Amniotic epithelial cell (primary cell): ENCODE measurements at regions not wholly inside any gene's neighbourhood (a gene's known extent, or its start where the extent isn't known, plus 50 kb on each side); places are given as distances from the start of the nearest gene placed in this dataset.

ENCODE experiments used
- DNase-seq: peaks from one replicate; pipeline ENCODE4 v3.0.0-alpha.2; 2010; ENCODE audit warnings: low read depth

DNA sequence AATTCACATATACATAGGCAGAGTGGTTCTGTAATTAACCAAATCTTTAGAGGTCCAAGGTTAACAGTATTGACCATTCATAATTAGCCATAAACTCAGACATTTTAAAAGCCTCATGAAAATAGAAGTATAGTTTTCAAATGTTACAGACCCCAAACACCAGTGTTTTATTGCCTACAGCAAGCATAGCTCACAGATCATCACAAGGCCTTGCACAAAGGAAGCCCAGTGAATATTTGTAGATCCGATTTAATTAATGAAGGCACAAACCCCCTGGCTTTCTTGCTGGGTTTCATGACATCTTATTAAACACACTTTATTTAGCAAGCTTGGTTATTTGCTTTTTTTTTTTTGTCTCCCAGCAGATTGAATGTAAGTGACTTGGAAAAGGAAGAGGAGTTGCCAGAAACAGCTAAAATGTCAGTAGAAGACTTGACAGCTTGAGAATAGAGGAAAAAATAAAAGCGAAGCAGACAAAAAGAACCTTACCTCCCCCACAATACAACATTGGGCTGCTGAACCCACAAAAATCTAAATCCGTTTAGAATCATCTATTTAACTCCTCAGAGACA is 283.9 kb upstream of the TNC start:
- DNase-seq, result no peak

DNA sequence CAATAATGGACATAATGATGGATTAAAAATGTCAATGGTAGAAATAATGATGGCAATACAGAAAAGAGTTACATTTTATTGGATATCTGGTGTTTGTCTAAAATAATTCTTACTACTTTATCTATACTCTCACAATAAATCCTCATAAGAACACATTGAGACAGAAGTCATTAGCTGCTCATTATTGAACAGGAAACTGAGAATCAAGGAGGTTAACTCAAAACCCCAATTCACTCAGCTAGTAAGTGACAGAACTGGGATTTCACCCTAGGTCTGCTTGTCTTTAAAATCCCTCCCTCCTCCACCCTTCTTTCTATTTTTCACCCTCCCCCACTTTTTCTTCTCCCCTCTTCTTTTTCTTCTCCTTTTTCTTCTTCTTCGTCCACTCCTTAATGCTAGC is 285.8 kb upstream of the TNC start:
- DNase-seq, result no peak

DNA sequence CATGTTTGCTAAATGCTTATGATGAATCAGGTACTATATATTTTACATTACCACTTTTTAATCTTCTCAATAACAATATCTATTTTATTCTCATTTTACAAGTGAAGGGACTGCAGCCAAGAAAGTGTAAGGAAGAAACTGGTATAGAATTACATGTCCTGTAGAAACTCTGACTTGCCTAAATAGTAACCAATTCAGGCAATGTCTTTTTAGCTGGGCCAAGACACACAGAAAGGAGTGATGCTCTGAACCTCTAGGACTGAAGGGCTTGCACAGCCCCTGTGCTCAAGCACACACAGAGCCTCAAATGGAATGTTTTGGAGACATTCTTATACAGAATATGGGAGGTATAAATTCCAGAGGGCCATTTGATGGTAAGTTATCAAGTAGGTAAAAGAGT is 286.4 kb upstream of the TNC start:
- no peak for DNase-seq

DNA sequence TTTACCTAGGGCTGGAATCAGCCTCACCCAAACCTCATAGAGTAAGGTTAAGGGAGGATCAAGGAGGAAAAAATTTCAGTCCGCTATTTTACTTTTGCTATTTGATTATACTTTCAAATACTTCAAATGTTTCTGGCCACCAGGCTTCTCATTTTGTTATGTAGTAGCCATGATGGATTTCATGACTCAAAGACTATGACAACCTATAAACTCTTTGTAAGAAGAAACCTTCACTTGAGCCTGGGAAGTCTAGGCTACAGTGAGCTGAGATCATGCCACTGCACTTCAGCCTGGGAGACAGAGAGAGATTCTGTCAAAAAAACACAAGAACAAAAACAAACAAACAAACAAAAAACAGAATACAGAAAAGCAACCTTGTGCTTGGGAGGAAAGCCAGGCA is 293.6 kb upstream of the TNC start:
- no peak for DNase-seq

DNA sequence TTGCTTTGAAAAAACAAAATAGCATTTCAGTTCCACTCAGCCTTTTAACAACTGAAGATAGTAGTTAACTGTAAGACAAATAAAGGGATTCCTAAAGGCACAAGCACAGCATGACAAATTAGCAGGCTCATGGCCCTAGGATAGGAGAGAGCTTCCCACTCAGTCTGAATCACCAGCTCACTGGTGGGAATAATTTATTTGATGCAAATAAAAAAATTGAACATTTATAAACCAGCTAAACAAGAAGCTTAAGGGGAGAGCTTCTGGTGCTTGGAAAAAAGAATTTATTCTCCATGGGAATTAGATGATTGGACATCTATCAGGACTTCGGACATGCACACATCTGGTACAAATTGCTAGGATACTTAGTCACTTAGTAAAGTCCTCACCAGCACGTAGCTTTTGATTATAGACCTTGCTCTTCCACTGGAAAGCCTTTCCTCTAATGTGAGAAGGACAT is 294.1 kb upstream of the TNC start:
- DNase-seq, result peak; percentile 56

DNA sequence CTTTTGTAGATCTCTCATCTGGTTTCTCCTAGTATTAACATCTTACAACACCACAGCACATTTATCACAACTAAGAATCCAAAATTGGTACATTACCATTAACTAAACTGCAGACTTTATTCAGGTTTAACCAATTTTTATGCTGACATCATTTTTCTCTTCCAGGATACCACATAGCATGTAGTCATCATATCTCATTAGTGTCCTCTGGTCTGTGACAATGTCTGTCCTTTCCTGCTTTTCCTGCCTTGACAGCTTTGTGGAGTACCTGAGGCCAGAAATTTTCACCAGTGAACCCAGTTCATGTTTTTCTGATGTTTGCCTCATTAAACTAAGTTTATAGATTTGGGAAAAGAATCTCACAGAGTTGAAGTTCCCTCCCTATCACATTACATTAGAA is 294.7 kb upstream of the TNC start:
- no peak for DNase-seq

DNA sequence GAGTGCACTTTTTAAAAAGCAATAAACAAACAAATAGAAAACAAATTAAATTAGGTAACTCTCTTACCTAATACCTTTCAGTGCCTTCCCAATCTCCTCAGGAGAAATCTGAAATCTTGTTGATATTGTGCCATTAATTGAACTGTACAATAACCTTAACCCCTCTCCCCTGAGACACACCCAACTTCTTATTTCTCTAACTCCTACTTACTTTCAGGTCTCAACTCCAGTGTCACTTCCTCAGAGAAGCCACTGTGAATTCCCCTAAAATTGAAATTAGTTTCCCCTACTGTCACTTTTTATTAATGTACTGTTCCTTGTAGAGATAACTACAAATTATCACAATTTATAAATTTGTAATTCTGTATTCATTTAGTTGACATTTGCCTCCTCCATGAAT is 295.3 kb upstream of the TNC start:
- DNase-seq, result no peak

DNA sequence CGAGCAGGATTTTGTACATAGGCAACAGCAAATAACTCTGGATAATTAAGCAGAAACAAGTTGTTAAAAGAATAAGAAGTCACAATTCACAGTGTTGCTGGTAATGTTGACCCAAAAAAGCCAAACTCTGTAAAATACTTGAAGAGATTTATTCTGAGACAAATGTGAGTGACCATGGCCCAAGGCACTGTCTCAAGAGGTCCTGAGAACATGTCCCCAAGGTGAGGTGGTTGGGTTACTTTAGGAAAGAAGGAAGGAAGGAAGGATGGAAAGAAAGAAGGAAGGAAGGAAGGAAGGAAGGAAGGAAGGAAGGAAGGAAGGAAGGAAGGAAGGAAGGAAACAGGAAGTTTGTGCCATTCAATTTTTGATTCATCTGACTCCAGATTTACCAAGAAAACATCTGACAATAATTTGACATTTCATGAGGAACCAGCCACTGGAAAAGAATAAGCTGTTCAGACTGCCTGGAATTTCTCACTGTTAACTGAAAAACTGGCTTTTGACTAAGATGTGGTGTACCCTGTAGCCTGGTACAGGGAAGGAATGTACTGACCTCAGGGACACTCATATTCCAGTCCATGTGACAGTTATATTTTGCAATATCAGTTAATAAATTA is 295.9 kb upstream of the TNC start:
- DNase-seq, result peak; percentile 52

DNA sequence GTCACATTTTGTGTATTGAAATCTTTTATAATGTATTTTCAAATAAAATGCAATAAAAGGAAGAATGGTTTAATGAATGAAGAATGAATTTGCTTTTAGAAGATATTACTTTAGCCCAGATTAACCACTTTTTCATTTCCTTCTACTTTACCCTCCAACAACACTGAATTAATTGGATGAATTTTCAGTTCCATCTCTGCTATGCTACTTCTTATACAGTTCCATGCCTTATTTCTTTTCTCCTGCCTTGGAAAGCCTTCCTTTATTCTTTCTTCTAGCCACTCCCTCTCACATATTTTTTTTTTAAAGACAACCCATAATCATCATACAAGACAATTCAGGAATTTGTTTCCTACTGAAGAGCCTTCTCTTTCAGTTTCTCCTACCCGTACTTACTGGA is 296.6 kb upstream of the TNC start:
- no peak for DNase-seq

DNA sequence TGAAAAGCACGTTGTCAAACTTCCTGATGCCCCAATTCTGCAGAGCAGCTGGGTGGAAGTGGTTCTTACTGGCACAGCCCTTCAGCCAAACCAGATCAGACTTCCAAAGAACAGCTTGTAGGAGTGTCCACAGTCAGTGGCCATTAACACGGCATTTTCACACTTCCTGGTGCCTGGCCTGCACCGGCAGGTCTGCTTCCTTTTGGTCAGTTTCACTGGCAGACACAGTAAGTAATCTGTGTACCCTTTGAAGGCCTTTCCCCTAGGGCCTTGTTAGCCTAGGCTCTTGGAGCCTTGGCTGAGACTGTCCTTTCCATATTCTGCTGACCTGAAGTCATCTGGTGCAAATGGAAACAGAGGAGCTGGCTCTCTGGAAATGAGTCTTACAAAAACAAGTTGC is 297.5 kb upstream of the TNC start:
- DNase-seq, result no peak

DNA sequence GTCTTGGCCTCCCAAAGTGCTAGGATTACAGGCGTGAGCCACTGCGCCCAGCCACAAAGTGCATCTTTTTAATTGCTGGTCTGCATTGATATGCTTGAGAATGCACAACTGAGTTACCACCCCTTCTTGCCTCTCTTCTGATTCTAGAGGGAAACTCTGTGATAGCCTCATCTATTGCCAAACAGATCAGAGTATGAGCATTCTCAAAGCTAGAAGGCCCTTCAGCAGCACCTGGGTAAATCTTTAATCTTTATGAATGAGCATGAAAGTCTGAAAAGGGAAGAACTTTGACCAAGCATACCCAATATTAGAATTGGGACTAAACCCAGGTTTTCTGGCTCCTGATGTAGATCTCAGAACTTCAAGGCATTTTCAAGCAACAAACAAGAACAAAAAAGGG is 298.3 kb upstream of the TNC start:
- no peak for DNase-seq

DNA sequence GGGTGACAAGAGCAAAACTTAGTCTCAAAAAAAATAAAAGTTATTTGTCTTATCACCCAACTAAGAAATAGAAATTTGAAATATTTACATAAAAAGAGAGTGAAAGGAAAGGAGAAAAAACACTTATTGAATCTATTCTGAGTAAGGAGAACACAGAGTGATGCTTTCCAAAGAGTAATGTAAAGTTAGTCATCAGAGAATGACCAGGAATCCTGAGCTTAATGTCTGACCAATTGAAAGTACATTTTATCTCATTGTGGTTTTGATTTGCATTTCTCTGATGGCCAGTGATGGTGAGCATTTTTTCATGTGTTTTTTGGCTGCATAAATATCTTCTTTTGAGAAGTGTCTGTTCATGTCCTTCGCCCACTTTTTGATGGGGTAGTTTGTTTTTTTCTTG is 300.2 kb upstream of the TNC start:
- DNase-seq, result peak; percentile 84

DNA sequence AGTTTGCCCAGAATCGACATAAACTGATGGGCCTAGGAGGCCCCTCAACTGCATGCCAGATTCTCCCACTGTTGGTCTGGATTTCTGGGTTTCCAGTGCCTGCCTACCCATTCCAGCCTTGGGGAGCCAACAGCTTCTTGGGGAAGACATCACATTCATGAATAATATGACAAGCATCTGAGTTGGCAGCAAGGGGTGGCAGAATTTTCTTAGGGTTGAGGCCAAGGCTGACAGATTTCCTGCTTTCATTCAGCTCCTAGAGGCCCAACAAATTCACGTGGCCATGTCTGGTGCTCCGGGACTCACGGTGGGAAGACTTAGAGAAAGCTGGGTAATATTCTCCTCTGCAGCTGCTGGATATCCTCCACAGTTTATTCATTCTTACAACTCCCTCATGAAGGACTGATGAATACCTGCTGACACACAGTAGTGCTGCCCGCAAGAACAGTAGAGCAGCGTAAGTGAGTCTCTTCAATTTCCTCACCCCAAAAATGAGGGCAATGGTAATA is 305.0 kb upstream of the TNC start:
- no peak for DNase-seq

DNA sequence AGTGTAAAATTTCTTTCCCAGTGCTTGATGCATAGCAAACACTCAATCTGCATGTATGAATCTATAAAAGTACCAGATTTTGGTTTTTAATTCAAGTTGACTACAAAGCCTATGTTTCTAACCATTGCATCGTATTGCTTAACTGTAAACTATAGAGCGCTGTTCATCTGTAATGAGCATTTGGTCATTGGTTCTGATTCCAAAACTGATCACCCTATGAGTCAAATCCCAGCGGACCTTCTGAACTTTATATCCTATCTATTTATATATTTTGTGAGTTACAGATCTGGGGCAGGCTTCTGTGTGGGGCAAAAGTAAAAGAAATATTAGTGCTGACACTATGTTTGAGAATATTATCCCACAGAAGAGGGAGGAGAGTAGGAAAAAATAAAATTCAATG is 305.7 kb upstream of the TNC start:
- no peak for DNase-seq

DNA sequence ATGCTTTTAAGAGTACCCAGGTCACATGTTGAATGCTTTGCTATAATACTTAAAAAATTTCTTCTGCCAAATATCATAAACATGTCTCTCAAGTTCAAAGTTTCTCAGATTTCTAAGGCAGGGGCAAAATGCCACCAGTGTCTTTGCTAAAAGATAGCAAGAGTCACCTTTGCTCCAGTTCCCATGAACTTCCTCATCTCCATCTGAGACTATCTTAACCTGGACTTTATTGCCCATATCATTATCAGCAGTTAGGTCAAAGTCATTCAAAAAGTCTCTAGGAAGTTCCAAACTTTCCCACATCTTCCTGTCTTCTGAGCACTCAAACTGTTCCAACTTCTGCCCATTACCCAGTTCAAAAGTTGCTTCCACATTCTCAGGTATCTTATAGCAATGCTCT is 307.6 kb upstream of the TNC start:
- DNase-seq, result no peak

DNA sequence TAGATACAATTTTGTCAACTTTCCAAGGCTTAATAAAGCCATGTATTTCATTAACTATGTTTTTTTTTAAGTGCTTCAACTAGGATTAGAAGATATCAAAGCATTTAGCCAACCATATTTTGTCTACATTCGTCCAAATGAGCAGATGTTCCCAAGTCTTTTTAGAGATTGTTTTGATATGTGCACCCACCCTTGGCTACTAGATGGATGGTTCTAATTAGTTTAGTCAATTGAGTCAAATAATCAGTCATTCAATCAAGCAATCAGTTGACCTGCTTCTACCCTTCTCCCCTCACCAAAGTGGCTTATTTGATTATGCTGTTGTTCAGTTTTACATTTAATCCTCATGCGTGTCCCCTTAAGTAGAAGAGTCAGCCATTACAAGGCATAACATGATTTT is 319.5 kb upstream of the TNC start:
- DNase-seq, result no peak

DNA sequence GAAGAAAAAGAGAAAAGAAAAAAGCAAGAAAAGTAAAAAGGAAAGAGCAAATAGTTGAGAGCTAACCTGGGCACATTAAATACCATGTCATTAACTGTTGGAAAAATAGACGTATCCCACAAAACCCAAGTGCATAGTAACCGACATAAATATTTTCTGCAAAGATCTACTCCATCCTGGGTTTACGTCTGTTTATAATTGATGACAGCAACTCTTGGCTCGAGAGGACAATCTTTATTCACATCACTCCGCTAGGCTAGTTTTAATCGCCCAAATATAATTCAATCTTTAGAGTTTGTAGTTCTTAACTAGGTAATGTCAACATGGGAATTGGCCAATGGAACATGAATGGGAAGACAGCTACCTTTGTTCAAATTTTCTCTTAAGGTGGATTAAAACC is 321.7 kb upstream of the TNC start:
- DNase-seq, result no peak

DNA sequence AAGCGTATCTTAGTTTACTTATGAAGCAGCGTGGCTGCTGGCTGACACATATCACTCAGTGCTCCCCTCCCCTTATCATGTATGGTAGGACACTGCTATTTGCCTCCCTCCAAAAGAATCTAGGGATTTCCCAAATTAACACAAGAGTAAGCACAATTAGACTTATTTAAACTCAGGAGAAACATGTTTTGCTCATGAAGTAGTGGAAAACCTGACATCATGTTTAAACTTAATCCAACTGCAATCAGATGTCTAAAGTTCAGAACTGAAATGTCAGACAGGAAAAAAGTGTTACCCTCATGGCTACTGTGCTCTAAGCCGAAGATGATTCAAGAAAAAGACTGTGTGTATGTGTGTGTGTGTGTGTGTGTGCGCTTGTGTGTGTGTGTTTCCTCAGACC is 324.1 kb upstream of the TNC start:
- peak; percentile 56 for DNase-seq

DNA sequence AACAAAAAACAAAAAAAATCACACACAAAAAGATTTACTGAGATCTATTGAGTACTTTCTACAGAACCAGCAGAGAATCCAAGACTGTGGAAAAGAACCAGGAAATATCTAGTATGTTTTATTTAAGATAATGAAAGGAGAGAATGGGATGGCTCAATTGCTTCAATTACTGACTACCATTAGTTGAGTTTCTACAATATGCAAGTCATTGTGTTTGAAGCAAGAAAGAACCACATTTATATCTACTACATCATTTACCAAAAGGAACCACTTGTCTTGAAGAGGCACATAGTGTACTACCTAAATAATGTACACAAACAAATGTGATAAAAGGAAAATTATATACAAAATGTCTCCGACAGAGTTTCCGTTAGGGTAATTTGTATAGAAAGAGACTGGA is 325.9 kb upstream of the TNC start:
- no peak for DNase-seq

DNA sequence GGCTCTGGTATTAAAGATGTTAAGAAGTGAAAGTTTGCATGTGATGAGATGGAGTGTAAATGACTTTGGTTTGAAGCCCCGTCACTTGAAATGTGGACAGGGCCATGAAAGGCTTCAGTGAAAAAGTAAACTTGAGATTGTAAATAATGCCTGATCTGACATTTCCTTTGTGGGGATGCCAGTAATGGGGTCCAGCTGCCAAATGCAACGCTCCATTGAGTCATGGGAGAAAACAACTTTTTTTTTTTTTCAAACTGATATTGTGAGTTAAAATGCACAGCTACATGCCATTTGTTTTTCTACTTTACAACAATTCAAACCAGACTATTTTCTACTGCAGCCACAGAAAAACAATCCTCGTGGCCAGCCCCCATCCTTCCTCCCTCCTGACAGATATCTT is 327.0 kb upstream of the TNC start:
- DNase-seq, result no peak

DNA sequence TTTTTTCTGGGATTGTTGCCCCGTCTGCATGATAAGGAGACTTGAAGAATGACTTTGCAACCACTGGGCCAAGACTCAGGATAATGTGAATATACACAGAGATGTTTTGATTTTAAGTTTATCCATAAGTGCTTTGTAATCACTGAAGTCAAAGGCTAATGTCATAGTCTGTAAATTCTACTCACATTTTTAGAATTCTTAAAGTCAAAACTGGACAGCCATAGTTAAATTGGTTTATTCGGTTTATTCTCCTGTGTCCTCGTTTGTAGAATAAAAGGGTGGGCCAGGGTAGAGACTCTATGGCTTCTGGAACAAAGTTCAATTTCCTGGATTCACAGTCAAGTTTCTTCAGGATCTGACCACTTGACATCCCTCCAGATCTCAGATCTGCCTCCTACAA is 327.7 kb upstream of the TNC start:
- peak; percentile 2 for DNase-seq

DNA sequence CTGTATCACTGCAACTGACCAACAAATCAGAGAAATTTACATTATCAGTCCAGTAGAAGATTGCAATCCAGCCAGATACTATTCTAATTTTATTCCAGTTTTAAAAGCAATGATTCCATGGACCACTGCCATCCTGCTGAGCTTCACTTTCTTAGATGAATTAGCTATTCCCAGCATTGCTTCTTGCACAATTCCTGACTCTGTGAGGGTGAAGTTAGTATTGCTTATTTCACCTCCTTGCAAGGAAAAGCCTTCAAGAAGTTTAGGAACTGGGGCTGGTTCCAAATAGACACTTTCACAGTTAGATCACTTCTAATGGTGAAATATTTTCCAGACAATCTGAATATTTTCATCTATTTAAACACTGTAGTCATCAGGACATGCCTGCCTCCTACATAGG is 338.6 kb upstream of the TNC start:
- DNase-seq, result peak; percentile 19

DNA sequence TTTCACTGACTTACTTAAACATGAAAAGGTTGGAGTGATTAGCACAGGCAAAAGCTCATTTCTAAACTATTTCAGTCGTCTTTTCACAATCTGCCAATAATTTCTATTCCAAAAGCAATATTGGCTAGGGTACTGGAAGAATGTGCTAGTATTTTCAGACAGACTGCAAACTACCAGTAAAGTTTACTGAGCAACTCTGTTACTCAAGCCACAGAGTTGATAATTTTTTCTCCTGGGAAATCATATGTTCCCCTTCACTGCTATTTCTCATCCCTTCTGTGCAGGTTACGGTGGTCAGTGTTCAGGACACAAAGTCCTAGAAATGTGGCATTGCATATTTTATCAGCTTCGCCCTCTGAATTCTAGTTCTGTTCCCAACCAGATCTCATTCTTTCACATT is 343.3 kb upstream of the TNC start:
- DNase-seq, result peak; percentile 4

DNA sequence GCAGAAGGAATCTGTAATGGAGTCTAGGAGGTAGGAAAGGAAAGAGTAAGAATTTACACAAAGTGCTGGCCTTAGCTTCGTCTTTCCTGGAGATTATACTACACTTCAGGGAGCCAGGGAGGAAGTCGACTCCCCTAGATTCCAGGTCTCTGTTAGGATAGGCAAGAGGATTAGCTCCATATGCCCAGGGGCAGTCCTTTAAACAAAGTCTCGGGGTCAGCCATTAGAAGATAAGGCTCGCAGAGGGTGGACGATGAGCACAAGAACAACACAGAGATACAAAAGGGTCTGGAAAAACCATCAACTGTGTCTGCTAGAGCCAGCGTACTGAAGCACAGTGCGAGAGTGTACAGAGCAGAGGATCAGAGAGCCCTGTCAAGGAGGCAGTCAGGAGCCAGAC is 344.7 kb upstream of the TNC start:
- DNase-seq, result no peak
